SKM-1 treated with dmso at 0.1 percent for 144 hours (cell line): ENCODE measurements at regions not wholly inside any gene's neighbourhood (a gene's known extent, or its start where the extent isn't known, plus 50 kb on each side); places are given as distances from the start of the nearest gene placed in this dataset.

Source experiments
- DNase-seq: peaks from one replicate; lab custom pipeline; 2025; ENCODE audit not compliant: unreplicated experiment; lab: John Stamatoyannopoulos, UW

- no peak for DNase-seq
Measured at GRCh38 chr1:237959838-237960237, 69.1 kb upstream of the ZP4 start.

GRCh38 chr1:237953238-237953637, 62.5 kb upstream of the ZP4 start:
- DNase-seq, result no peak
